Activated T-helper 1 cell treated with anti-CD3 and anti-CD28 coated beads, Interleukin-12 subunit alpha, Interleukin-12 subunit beta, Interleukin-2, Interleukin-4 antibody, amounts not matched to agents 30 ng/mL and 10 ng/mL and 1 ng/mL, durations not matched to agents 14 hours and 24 hours and 36 hours (primary cell): ENCODE measurements at regions not wholly inside any gene's neighbourhood (a gene's known extent, or its start where the extent isn't known, plus 50 kb on each side); places are given as distances from the start of the nearest gene placed in this dataset.
"Not testable (repeated sequence)": the region's sequence is repeated elsewhere in the genome, so short reads cannot be mapped to it uniquely, and the experiment has no call there.

Experiments
- DNase-seq: peaks from one replicate; pipeline ENCODE4 v3.0.0; 2021; ENCODE audit warnings: low spot score
- H3K27ac Mint-ChIP-seq: one replicate; pipeline ENCODE4 v1.8.0; 2021; ENCODE audit warnings: mild to moderate bottlenecking, mixed read lengths
- H3K27me3 Mint-ChIP-seq: one replicate; pipeline ENCODE4 v1.8.0; 2022; ENCODE audit warnings: mild to moderate bottlenecking, moderate library complexity, mixed read lengths; ENCODE audit not compliant: insufficient read depth
- H3K36me3 Mint-ChIP-seq: one replicate; pipeline ENCODE4 v1.8.0; 2021; ENCODE audit warnings: low read depth, mixed read lengths
- H3K4me1 Mint-ChIP-seq: one replicate; pipeline ENCODE4 v1.8.0; 2021; ENCODE audit warnings: low read depth, mixed read lengths
- H3K4me3 Mint-ChIP-seq: one replicate; pipeline ENCODE4 v1.8.0; 2021; ENCODE audit warnings: mild to moderate bottlenecking, moderate library complexity, mixed read lengths
- H3K9me3 Mint-ChIP-seq: one replicate; pipeline ENCODE4 v1.8.0; 2021; ENCODE audit warnings: mixed read lengths
- intact Hi-C: fragments of 100-400 bp; cut with micrococcal nuclease; formaldehyde crosslinking; loops from one replicate; pipeline ENCODE4 v1.15.1; 2024

- Mint-ChIP-seq H3K4me1 (no peaks in the 10 kb centered on the region), H3K9me3 (no peaks in the 10 kb centered on the region), H3K4me3 (no peak overlapping the region), H3K27ac (no peak overlapping the region), H3K27me3 (no peaks in the 10 kb centered on the region), H3K36me3 (no peaks in the 10 kb centered on the region)
- intact Hi-C loops: no loop called here
- DNase-seq: no peak
Observed at GRCh38 chr6:113358063-113358583, 499.0 kb upstream of the MARCKS start.

GRCh38 chr6:113359155-113360140 is 497.7 kb upstream of the MARCKS start:
- Mint-ChIP-seq H3K4me1 (no peaks in the 10 kb centered on the region), H3K9me3 (no peaks in the 10 kb centered on the region), H3K27me3 (no peaks in the 10 kb centered on the region), H3K4me3 (no peak overlapping the region), H3K36me3 (no peaks in the 10 kb centered on the region), H3K27ac (no peak overlapping the region)
- DNase-seq: no peak
- intact Hi-C loops: no loop called here

DNA sequence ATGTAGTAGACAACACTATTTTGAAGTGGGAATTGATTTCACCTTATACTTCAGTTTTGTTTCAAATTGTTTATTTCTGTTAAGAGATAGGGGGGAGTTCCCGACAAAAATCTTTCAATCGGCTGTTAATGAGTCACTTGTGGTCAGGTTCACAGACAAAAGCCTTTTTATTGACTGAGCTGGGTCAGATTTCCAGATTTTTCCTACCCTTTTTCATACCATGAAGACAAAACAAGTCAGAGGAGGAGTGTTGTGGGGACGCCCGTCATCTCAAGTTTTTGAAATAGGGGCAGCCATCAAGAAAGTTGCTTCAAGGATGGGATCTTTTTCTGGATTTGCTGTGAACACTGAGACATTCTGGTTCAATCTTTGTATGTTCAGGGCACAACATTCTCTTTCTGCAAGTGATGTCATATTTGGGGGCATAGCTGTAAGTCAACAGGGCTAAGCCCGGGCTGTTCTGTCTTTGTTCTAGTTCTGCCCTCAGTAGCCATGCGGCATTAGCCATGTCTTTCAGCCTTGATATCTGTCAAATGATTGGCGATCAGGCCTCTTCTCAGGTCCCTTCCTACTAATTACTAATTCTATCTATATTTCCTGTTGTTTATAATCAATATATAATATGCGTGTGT is 496.0 kb upstream of the MARCKS start:
- H3K27ac Mint-ChIP-seq: no peak overlapping the region
- H3K36me3 Mint-ChIP-seq: no peaks in the 10 kb centered on the region
- DNase-seq: no peak
- H3K9me3 Mint-ChIP-seq: no peaks in the 10 kb centered on the region
- H3K4me3 Mint-ChIP-seq: no peak overlapping the region
- H3K4me1 Mint-ChIP-seq: no peaks in the 10 kb centered on the region
- intact Hi-C loops: no loop called here
- H3K27me3 Mint-ChIP-seq: no peaks in the 10 kb centered on the region

DNA sequence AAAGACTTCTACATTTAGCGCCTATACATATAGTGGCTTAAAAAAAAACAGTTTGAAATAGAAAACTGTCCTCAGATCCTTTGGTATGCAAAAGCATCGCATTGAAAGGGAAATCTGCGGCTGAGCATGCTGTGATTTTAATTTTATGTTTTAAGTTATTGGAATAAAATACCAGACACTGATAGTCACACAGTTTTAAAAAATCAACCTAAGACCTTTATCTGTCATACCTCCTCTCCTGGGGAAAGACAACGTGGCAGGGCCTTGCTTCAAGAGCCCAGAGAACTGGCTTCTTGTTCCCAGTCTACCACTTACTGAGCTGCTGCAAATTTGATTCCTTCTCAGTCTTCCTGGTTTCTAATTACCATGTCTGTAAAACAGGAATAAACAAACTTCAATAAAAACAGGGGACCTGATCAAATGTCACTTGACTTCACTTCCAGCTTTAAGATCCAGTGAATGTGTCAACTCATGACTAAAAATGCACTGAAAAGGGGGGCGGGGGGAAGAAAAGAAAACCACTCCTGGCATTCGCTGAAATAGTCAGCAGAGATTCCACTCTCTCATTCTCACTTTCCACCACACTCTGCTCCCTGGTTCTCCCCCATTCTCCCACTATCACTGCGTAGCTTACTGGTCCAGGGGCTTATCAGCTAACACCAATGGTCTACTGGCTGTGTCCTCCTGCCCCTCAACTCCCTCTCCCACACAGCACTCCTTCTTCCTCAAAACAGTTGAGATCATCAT is 494.7 kb upstream of the MARCKS start:
- no peaks in the 10 kb centered on the region for H3K4me1 Mint-ChIP-seq
- intact Hi-C loops: no loop called here
- DNase-seq: no peak
- H3K4me3 Mint-ChIP-seq: no peak overlapping the region
- no peaks in the 10 kb centered on the region for H3K27me3 Mint-ChIP-seq
- no peak overlapping the region for H3K27ac Mint-ChIP-seq
- H3K9me3 Mint-ChIP-seq: no peaks in the 10 kb centered on the region
- no peaks in the 10 kb centered on the region for H3K36me3 Mint-ChIP-seq

- Mint-ChIP-seq H3K27ac (no peak overlapping the region), H3K27me3 (no peaks in the 10 kb centered on the region), H3K9me3 (no peaks in the 10 kb centered on the region), H3K4me1 (no peaks in the 10 kb centered on the region), H3K36me3 (no peaks in the 10 kb centered on the region), H3K4me3 (no peak overlapping the region)
- intact Hi-C loops: no loop called here
- DNase-seq: no peak
Observed at GRCh38 chr6:113363048-113363798, 493.9 kb upstream of the MARCKS start.

- Mint-ChIP-seq H3K27me3 (no peaks in the 10 kb centered on the region), H3K4me3 (no peak overlapping the region), H3K36me3 (no peaks in the 10 kb centered on the region), H3K4me1 (no peaks in the 10 kb centered on the region), H3K9me3 (no peaks in the 10 kb centered on the region), H3K27ac (no peak overlapping the region)
- intact Hi-C loops: no loop called here
- no peak for DNase-seq
Observed at GRCh38 chr6:113363866-113364265, 493.3 kb upstream of the MARCKS start.

DNA sequence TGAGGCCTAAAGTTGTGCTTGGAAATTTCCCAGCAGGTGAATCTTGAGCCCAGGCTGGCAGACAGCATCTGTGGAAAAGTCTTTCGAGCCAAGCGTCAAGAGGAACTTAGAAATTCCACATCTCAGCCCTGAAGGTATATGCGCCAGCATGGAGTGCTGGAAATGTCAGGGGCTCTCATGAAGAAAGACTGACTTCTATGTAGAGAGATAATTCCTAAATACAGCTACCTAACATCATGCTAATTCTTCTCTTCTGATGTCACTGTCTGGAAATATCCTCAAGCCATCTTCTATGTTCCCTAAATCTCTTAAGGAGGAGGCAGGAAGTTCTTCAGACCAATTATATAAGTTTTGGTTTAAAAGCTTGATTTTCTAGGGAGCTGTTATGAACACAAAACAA is 492.4 kb upstream of the MARCKS start:
- H3K9me3 Mint-ChIP-seq: no peaks in the 10 kb centered on the region
- intact Hi-C loops: no loop called here

DNA sequence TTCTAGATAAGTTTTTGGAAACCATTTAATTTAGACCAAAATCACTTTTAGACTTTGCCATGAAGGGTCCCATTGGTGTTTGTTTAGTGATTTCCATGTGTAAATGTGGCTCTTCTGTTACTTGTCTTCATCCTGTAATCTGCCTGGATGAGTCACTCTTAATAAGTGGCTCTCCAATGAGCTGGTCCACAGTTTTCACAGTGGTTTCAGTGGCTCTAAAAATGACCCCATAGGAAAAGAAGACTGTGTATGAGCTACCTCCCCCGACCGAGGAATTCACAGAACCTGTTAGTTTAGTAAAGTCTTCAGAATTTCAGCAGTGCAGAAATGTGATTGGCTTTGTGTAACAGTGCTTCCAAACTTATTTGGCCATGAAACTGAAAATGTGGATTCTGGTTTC is 492.0 kb upstream of the MARCKS start:
- H3K36me3 Mint-ChIP-seq: no peaks in the 10 kb centered on the region
- intact Hi-C loops: no loop called here
- no peaks in the 10 kb centered on the region for H3K9me3 Mint-ChIP-seq
- no peak for DNase-seq
- H3K27me3 Mint-ChIP-seq: no peaks in the 10 kb centered on the region
- no peaks in the 10 kb centered on the region for H3K4me1 Mint-ChIP-seq
- H3K4me3 Mint-ChIP-seq: no peak overlapping the region
- H3K27ac Mint-ChIP-seq: no peak overlapping the region

More for the DNA sequence above, 492.4 kb upstream of the MARCKS start:
- H3K4me3 Mint-ChIP-seq: no peak overlapping the region
- H3K27me3 Mint-ChIP-seq: no peaks in the 10 kb centered on the region
- no peak for DNase-seq
- no peaks in the 10 kb centered on the region for H3K36me3 Mint-ChIP-seq
- no peaks in the 10 kb centered on the region for H3K4me1 Mint-ChIP-seq
- no peak overlapping the region for H3K27ac Mint-ChIP-seq

DNA sequence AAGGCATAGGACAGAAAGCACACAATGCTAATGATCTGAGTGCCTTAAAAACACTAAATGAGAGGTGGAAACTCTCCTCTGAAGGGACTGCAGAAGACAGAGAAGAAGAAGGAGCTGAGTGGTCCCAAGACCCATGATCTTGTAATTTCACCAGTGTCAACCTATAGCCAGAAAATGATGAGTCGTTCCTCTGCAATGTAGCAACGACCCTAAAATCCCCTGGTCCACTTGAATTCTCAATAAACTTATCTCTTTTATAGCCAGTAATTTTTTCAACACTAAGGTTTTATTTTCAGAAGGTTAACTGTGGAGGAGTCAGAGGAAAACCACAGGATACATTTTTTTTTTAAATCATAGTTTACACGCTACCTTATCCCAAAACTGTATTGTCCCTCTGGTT is 490.6 kb upstream of the MARCKS start:
- no peaks in the 10 kb centered on the region for H3K4me1 Mint-ChIP-seq
- no peak overlapping the region for H3K4me3 Mint-ChIP-seq
- H3K27me3 Mint-ChIP-seq: no peaks in the 10 kb centered on the region
- no peak for DNase-seq
- no peak overlapping the region for H3K27ac Mint-ChIP-seq
- no peaks in the 10 kb centered on the region for H3K36me3 Mint-ChIP-seq
- H3K9me3 Mint-ChIP-seq: no peaks in the 10 kb centered on the region
- intact Hi-C loops: no loop called here

DNA sequence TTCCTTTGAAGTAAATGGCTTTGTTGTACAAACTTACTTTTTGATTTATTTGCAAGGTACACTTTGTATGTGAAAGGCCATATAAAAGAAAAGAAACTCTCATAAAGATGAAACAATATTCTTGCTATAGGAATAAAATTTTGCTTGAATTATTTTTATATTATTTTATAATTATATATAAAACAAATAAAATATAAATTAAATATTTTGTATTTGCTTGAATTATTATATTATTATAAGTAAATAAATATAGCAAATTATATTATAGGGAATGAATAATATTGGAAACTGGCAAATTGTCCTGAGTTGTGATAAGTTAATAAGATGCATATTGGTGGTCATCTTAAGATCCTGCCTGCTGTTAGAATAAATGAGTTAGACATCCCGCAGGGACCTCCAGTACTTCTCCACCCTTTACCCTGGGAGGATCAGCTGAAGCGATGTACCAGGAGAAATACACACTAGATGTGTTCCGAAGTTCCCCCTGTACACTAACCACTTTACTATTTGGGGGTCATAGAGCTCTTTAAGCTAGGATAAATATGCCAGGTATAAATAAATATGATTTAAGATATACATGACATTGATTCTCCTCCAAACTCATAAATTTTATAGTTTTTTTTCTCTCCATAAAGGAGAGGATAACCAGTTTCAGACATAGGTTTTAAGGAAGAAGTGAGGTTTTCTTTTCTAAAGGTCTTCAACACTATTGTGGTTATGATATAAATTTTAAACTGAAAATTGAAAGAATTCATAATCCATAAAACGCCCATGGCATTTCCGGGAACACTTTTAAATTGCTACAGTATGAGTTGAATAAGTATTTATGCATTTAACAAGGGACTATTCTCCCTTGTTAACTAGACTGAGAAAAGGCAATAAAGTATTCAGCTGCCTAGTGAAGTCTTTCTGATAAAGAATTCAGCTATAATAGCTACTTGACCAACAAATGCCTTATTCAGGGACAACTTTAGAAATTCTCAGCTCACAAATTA is 486.3 kb upstream of the MARCKS start:
- Mint-ChIP-seq H3K36me3 (no peaks in the 10 kb centered on the region), H3K27me3 (no peaks in the 10 kb centered on the region), H3K27ac (no peak overlapping the region), H3K4me3 (no peak overlapping the region), H3K4me1 (no peaks in the 10 kb centered on the region), H3K9me3 (no peaks in the 10 kb centered on the region)
- intact Hi-C loops: no loop called here
- no peak for DNase-seq

DNA sequence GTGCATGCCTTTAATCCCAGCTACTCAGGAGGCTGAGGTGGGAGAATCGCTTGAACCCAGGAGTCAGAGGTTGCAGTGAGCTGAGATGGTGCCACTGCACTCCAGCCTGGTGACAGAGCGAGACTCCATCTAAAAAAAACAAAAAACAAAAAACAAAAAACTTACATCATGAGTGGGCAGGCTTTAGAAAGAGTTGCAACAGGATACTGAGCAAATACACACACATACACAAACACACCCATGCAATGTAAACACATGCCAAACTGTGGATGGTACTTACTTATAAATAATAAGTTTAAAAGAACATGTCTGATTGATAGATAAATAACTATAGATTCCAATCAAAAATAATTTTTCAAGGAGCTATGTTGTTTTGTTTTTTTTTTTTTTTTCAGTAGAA is 481.7 kb upstream of the MARCKS start:
- H3K27me3 Mint-ChIP-seq, H3K4me1 Mint-ChIP-seq, H3K9me3 Mint-ChIP-seq, DNase-seq, H3K27ac Mint-ChIP-seq, H3K4me3 Mint-ChIP-seq, H3K36me3 Mint-ChIP-seq, intact Hi-C loops: not testable (repeated sequence)
